ENCODE measurements at regions not wholly inside any gene's neighbourhood (a gene's known extent, or its start where the extent isn't known, plus 50 kb on each side); places are given as distances from the start of the nearest gene placed in this dataset.

- no peak for DNase-seq
Measured at GRCh38 chr14:100440758-100441203, 117.6 kb downstream of the SLC25A47 start.

- no peak for DNase-seq
Measured at GRCh38 chr14:100441271-100441947, 118.3 kb downstream of the SLC25A47 start.

DNA sequence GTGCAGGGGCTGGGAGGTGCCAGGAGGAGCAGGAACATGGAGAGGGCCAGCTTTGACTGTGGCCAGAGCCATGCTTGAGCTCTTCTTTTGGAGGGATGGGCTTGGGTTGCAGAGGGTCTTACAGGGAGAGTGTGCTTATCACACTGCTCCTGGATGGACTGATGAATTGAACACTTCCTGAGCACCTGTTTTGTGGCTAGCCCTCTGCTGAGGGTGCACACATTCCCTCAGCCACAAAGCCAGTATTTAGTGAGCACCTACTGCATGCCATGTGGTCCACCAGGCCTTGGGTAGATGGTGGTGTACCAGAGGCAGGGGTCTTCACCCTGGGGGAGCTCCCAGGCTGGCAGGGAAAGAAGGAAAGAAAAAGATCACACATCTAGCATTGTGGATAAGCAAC is 118.9 kb downstream of the SLC25A47 start:
- no peak for DNase-seq

- no peak for DNase-seq
Measured at GRCh38 chr14:100442498-100443490, 119.7 kb downstream of the SLC25A47 start.

GRCh38 chr14:100443603-100444002 is 120.5 kb downstream of the SLC25A47 start:
- DNase-seq = no peak

DNA sequence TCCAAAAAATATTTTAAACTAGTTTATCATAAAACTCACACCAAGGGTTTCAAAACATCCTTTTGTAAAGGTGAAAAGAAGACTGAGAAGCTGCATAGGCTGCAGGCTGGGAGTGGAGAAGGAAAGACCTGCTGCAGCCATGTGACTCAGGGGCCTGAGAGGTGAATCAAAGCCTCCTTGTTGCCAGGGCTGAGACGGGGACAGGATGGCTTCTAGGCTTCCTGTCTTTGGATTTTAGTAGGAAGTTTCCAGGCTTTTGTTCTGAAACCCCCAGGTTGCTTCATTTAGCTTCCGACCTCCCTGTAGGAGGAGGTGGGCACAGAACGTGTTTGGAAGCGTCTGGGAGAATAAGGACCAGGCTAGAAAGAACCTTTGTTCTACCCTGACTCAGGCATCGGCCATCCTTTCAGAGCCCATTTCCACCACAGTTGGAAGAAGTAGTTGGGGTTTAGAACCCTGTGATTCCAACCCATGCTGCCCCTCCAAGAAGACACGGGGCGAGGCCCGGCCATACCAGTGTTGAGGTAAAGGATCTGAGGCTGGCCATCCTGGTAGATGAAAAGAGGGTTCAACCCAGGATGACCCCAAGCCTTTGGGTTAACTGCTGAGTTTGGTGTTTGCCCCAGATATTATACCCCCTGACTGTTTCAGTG is 122.4 kb downstream of the SLC25A47 start:
- no peak for DNase-seq

GRCh38 chr14:100446572-100446971 is 123.4 kb downstream of the SLC25A47 start:
- DNase-seq = peak; percentile 41 to 53

DNA sequence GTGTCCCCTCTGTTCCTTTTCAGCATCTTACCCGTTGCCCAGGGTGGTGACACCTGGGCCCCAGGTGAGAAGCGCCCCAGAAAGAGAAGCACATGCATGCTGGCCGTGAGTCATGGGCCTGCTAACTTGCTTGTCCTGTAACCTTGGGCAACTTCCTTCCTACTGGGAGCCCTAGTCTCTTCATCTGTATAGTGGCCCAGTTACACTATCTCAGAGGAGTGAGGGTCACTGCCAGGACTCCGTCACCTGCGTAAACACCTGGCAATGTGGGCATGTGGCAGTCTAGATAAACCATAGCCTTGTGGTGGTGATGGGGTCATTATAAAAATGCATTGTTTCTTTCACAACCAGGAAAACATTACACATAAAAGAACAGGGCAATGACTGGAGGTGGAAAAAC is 125.2 kb downstream of the SLC25A47 start:
- no peak for DNase-seq

DNA sequence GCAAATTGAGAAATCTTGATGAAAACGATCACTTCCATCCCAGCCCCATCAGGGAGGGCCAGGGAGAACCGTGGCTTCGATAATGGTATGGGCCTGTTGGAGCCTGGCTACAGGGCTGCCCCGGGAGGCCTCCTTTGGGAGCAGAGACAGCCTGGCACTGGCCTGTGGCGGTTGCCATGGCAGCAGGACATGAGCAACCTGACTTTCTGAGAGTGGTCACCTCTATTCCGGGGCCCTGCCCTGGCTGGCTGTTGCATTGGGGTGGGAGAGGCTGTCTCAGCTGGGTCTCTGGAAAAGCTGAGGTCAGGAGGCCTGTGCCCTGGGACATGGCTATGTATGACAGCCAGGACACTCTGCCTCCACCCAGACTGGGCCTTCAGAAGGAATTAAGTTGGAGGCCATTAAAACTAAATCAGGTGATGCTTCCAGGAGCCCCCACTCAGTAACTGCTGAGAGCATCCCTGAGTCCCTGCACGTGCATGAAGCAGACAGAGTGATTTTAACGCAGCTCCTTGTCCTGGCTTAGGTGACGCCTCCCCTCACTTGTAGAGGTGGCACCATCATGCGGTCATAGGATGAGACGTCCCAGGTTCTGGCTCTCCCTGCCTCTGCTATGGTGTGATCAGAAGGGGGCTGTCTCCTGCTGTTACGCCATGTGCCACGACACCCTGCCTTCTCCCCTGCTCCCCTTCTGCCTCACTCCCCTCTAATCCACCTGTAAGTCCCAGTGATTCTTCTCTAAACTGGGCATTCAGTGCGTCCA is 126.3 kb downstream of the SLC25A47 start:
- DNase-seq = no peak

DNA sequence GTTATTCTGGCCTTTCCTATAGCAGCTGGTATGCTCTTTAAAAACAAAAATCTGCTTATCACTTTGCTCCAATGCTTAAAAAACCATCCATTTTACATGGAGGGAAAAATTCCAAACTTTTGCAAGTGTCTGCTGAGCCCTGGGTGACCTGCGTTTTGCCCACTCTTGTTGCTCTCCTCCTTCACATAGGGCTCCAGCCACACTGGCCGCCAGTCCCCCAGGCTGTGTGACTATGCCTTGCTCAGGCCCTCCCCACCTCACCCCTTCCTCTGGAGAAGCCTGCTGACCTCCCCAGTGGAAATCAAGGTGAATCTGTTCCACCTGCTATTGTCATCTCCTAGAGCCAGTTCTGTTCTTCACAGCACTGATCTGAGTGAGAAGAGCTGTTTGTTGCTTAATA is 126.9 kb downstream of the SLC25A47 start:
- DNase-seq = no peak

DNA sequence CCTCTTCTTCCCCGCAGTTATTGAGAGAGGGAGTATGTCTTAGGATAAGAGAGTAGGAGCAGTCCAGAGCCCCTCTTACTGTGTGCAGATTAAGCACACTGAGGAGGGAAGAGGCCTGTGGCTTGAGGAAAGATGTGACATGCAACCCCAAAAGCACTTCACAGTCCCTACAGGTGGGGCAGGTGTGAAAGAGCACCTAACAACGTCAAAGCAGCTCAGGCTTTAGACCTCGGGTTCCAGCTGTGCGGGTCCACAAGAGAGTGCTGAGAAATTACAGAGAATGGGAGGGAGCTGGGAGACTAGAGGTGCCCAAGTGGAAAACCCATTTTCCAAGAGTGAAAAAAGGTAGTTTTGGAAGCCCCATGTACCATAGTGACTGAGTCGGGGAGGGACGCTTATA is 127.6 kb downstream of the SLC25A47 start:
- DNase-seq = no peak

DNA sequence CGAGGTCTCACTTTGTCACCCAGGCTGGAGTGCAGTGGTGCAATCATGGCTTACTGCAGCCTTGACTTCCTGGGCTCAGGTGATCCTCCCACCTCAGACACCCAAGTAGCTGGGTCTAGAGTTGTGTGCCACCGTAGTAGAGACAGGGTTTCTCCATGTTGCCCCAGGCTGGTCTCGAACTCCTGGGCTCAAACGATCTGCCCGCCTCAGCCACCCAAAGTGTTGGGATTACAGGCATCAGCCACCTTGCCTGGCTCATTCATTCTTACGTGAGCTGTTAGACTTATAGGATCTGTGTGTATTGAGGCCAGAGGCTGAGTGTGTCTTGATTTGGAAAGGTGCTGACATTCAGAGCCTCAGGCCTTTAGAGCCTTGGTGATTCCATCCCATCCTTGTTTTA is 128.1 kb downstream of the SLC25A47 start:
- DNase-seq = no peak

DNA sequence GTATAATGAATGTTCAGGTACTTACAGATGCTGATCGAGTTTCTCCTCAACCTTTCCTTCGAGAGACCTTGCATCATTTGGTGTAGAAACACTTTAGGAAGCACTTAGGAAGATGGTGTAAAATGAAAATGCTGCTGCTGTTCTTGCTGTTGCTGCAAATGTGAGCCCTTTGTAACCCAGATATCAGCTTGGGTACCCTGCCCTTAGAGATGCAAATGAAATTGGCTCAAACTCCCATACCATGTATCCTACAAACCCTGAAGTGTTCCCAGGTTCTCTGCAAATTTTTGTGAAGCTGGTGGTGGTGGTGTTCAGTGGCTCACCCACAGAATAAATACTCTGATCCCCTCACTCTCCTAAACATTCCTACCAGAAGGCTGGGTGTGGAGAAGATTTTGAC is 130.8 kb downstream of the SLC25A47 start:
- DNase-seq = no peak

DNA sequence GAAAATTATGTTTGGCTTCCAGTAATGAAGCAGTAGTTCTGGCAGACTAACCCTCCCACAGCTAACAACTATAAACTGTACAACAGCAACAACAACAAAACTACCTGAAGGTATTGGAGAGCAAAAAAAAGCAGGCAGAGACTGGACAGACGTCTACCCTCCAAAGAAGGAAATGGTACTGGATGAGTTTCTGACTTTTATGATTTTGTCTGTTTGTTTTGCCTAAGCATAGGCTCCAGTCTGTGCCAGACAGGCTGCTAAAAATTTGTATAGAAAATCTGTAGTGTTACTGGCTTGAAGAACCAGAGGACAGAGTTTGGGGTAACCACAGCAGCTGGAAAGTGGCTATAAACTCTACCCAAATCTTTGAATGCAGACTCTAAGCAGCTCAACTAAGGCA is 131.3 kb downstream of the SLC25A47 start:
- DNase-seq = no peak

GRCh38 chr14:100463937-100464336 is 123.3 kb downstream of the BEGAIN start:
- no peak for DNase-seq

GRCh38 chr14:100466111-100466856 is 120.9 kb downstream of the BEGAIN start:
- no peak for DNase-seq

DNA sequence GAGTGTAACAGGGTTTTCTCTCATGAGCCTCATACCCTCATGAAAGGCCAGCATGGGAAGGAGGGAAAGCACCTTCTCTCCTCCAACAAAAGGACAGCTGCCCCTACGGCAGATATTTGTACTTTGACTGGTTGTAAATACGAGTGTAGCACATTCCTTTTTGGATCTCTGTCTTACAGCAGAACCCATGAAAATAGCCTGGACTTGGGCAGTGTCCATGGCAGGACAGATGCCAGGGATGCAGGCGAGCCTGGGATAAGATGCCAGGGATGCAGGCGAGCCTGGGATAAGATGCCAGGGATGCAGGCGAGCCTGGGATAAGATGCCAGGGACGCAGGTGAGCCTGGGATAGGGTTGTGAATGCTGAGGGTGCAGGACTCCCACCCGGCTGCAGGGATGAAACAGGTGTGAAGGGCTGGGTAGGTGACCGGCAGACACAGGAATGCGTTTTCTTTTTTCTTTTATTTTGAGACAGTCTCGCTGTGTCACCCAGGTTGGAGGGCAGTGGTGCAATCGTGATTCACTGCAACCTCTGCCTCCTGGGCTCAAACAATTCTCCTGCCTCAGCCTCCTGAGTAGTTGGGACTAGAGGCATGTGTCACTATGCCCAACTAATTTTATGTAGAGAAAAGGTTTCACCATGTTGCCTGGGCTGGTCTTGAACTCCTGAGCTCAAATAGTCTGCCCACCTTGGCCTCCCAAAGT is 120.0 kb downstream of the BEGAIN start:
- DNase-seq = no peak

DNA sequence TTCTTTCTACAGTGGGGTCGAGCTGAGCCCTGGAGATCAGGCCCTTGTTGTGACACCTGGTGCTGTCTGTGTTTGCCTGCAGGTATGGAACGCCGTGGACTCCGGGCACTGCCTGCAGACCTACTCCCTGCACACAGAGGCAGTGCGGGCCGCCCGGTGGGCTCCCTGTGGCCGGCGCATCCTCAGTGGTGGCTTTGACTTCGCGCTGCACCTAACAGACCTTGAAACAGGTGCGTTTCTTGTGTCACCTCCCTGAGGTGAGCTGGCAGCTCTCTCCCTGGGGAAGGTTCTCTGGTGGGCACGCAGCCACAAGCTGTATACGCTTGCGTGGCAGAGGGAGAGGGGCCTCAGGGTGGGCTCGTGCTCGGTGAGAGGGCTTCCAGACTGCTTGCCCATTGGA is 119.3 kb downstream of the BEGAIN start:
- DNase-seq = no peak

GRCh38 chr14:100468557-100468956 is 118.7 kb downstream of the BEGAIN start:
- no peak for DNase-seq

DNA sequence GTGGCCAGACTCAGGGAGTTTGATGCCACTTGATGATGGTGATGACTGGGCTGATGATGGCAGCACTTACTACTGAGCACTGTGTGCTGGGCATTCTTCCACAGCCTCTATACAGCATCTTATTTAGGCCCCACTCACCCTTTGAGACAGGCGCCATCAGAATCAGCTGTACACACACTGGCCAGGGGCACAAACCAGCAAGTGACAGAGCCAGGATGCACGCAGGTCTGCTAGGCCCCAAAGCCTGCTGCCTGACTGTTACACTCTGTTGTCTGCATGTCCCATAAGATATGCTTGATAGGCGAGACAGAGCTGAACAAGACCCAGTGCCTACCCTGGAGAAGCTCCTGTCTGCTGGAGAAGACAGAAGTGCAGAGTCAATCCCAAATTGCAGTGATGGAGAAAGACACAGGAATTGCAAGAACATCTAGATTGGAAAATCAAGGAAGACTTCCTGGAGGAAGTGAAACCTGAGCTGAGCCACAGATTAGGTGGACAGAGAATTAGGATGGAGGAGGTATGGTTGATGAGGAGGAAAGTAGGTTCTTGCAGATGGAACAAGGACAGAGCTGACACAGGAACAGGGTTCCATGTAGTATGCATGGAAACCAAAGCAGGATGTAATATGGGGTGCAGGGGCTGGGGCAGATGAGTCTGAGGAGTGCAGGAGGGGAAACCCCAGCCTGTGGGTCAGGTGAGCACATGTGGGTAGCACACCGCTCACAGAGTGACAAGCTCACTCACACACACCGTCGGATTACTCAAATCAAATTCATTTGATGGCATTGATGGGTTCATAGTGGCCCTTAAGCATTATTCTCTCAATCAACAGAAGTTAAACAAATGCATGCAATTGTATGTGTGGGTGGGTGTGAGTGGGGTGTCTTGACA is 117.3 kb downstream of the BEGAIN start:
- DNase-seq = peak in 1 of 2 experiments; percentile 26

Measured in activated T-cell treated with anti-CD3 and anti-CD28 coated beads, Interleukin-2, amount 50 U/mL, for 48 hours (primary cell).